GM23338 (cell line): ENCODE measurements at regions not wholly inside any gene's neighbourhood (a gene's known extent, or its start where the extent isn't known, plus 50 kb on each side); places are given as distances from the start of the nearest gene placed in this dataset.

ENCODE experiments used
- ATAC-seq: fragments of 200-7000 bp; cut with Tn5 transposase; 3 replicates; pipeline ENCODE4 v1.9.1; 2020
- DNase-seq: peaks from one replicate; pipeline ENCODE4 v3.0.0-alpha.2; 2015; ENCODE audit warnings: low spot score
- H2AFZ ChIP-seq: fragments of 200-600 bp; sonication (generic); 2 replicates; pipeline ENCODE4 v1.8.0; 2016; ENCODE audit warnings: antibody characterized with exemption, mild to moderate bottlenecking, moderate library complexity
- H3F3A ChIP-seq: fragments of 200-600 bp; sonication (generic); replicated peaks from 2 replicates; pipeline ENCODE4 v1.8.0; 2017; ENCODE audit warnings: antibody characterized with exemption, mixed run types, low read depth
- H3K27ac ChIP-seq: fragments of 200-600 bp; sonication (generic); 2 replicates; pipeline ENCODE4 v1.6.1; 2016; ENCODE audit warnings: low read depth
- H3K27me3 ChIP-seq: fragments of 200-600 bp; sonication (generic); 2 replicates; pipeline ENCODE4 v1.8.0; 2016; ENCODE audit warnings: mild to moderate bottlenecking, mixed run types, moderate library complexity; ENCODE audit not compliant: insufficient read depth
- H3K36me3 ChIP-seq: fragments of 200-600 bp; sonication (generic); 2 replicates; pipeline ENCODE4 v1.8.0; 2016; ENCODE audit warnings: mild to moderate bottlenecking; ENCODE audit not compliant: insufficient read depth
- H3K4me1 ChIP-seq: fragments of 200-600 bp; sonication (generic); 2 replicates; pipeline ENCODE4 v1.8.0; 2016; ENCODE audit warnings: mild to moderate bottlenecking, moderate library complexity; ENCODE audit not compliant: insufficient read depth
- H3K4me2 ChIP-seq: fragments of 200-600 bp; sonication (generic); 2 replicates; pipeline ENCODE4 v1.7.1; 2017; ENCODE audit warnings: mixed run types
- H3K4me3 ChIP-seq: fragments of 200-600 bp; sonication (generic); 2 replicates; pipeline ENCODE4 v1.6.1; 2016; ENCODE audit warnings: mixed run types
- H3K79me2 ChIP-seq: fragments of 200-600 bp; sonication (generic); replicated peaks from 2 replicates; pipeline ENCODE4 v1.8.0; 2017; ENCODE audit warnings: mild to moderate bottlenecking; ENCODE audit not compliant: insufficient read depth
- H3K9me2 ChIP-seq: fragments of 200-600 bp; sonication (generic); 2 replicates; pipeline ENCODE4 v1.8.0; 2017; ENCODE audit not compliant: insufficient read depth
- H4K20me1 ChIP-seq: fragments of 200-600 bp; sonication (generic); replicated peaks from 2 replicates; pipeline ENCODE4 v1.8.0; 2017; ENCODE audit warnings: mild to moderate bottlenecking; ENCODE audit not compliant: insufficient read depth
- H3K27ac Mint-ChIP-seq: 2 replicates; pipeline ENCODE4 v1.8.0; 2020; ENCODE audit warnings: inconsistent platforms, mild to moderate bottlenecking, moderate library complexity, mixed read lengths
- H3K27me3 Mint-ChIP-seq: 3 replicates; pipeline ENCODE4 v1.8.0; 2022; ENCODE audit warnings: low read depth, mild to moderate bottlenecking, moderate library complexity, mixed read lengths, inconsistent platforms; ENCODE audit not compliant: insufficient read depth, poor library complexity
- H3K36me3 Mint-ChIP-seq: 3 replicates; pipeline ENCODE4 v1.8.0; 2021; ENCODE audit warnings: low read depth, mild to moderate bottlenecking, inconsistent platforms, moderate library complexity, mixed read lengths
- H3K4me1 Mint-ChIP-seq: 3 replicates; pipeline ENCODE4 v1.8.0; 2020; ENCODE audit warnings: mild to moderate bottlenecking, inconsistent platforms, mixed read lengths
- H3K4me3 Mint-ChIP-seq: 3 replicates; pipeline ENCODE4 v1.8.0; 2021; ENCODE audit warnings: moderate library complexity, mild to moderate bottlenecking, inconsistent platforms, mixed read lengths
- H3K9me3 Mint-ChIP-seq: 3 replicates; pipeline ENCODE4 v1.8.0; 2020; ENCODE audit warnings: moderate library complexity, mild to moderate bottlenecking, inconsistent platforms, mixed read lengths
- CREB1 ChIP-seq: fragments of 250-450 bp; sonication (Bioruptor Pico); IDR thresholded peaks from 2 replicates; pipeline ENCODE4 v1.5.0; 2020; ENCODE audit warnings: low read depth, mild to moderate bottlenecking, moderate library complexity
- EZH2 ChIP-seq: fragments of 200-600 bp; sonication (generic); IDR thresholded peaks from one replicate; pipeline ENCODE4 v1.8.0; 2017; ENCODE audit warnings: antibody characterized with exemption, mild to moderate bottlenecking, low read depth; ENCODE audit not compliant: unreplicated experiment
- EZH2phosphoT487 ChIP-seq: fragments of 200-600 bp; sonication (generic); IDR thresholded peaks from one replicate; pipeline ENCODE4 v1.8.1; 2018; ENCODE audit warnings: antibody characterized with exemption; ENCODE audit not compliant: unreplicated experiment
- JUNB ChIP-seq: IDR thresholded peaks from one replicate; pipeline ENCODE4 v1.6.1; 2016; ENCODE audit warnings: antibody characterized with exemption; ENCODE audit not compliant: unreplicated experiment
- NANOG ChIP-seq: IDR thresholded peaks from 2 replicates; pipeline ENCODE4 v1.6.1; 2016; ENCODE audit warnings: antibody characterized with exemption, borderline replicate concordance
- STAT1 ChIP-seq: IDR thresholded peaks from one replicate; pipeline ENCODE4 v1.6.1; 2016; ENCODE audit warnings: antibody characterized with exemption; ENCODE audit not compliant: unreplicated experiment
- ZNF114 ChIP-seq: fragments of 250-450 bp; sonication (Bioruptor Pico); IDR thresholded peaks from 2 replicates; pipeline ENCODE4 v1.5.0; 2020; ENCODE audit warnings: mild to moderate bottlenecking, moderate library complexity
- ZNF331 ChIP-seq: fragments of 250-450 bp; sonication (Bioruptor Pico); IDR thresholded peaks from 2 replicates; pipeline ENCODE4 v1.5.0; 2020; ENCODE audit warnings: low read depth, mild to moderate bottlenecking, moderate library complexity
- TF ChIP-seq, protein P1 (sequence below), 2 experiments: fragments of 200-600 bp in 1 of 2; sonication (generic) in 1 of 2; conservative IDR thresholded peaks; 2 replicates each; pipeline versions ENCODE4 v1.5.1 to v1.6.1; 2016 to 2017; ENCODE audit warnings: antibody characterized with exemption in 2 of 2, low read depth in 2 of 2, mild to moderate bottlenecking in 2 of 2, moderate library complexity in 1 of 2
- TF ChIP-seq, protein P2 (sequence below): fragments of 250-450 bp; sonication (Bioruptor Pico); IDR thresholded peaks from 2 replicates; pipeline ENCODE4 v1.5.0; 2020; ENCODE audit warnings: mild to moderate bottlenecking, moderate library complexity
- TF ChIP-seq, protein P3 (sequence below): IDR thresholded peaks from 2 replicates; pipeline ENCODE4 v1.6.1; 2016; ENCODE audit warnings: antibody characterized with exemption

DNA sequence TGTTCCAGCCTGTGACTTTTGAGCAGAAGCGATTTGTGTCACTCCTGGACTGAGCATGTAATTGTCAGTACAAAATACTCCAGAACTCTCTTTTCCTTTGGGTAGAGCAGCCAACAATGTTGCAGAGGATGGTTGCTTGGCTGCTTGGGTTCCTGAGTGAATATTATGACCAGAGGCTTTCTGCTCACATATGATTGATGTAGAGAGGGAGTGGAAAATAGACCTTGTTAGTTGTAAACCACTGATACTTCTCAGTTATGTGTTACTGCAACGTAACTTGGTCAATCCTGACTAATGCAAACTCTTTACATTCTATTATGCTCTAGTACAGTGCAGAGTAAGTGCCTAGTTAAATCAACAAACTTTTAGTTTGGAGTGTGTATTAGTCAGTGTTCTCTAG lies 322.6 kb upstream of the KCNH8 start:
- Histone ChIP-seq H3F3A (0 out of 2 replicates have a peak, but pooled peaks cover 4% of the 10 kb centered on the region), H3K4me2 (no peak overlapping the region), H2AFZ (no peak overlapping the region), H3K27ac (no peak overlapping the region), H3K27me3 (no peaks in the 10 kb centered on the region), H4K20me1 (no peaks in the 10 kb centered on the region), H3K79me2 (no peaks in the 10 kb centered on the region), H3K36me3 (no peaks in the 10 kb centered on the region), H3K4me1 (0 out of 2 replicates have a peak, but pooled peaks cover 5% of the 10 kb centered on the region), H3K4me3 (no peak overlapping the region), H3K9me2 (no peaks in the 10 kb centered on the region; the same call in 1 of the 2 replicates)
- no peaks in the 10 kb centered on the region for H3K4me1 Mint-ChIP-seq
- H3K36me3 Mint-ChIP-seq: no peaks in the 10 kb centered on the region
- no peaks in the 10 kb centered on the region for H3K27me3 Mint-ChIP-seq
- no peak overlapping the region for H3K27ac Mint-ChIP-seq
- no peak for TF ChIP-seq STAT1
- TF ChIP-seq, protein P1, sequence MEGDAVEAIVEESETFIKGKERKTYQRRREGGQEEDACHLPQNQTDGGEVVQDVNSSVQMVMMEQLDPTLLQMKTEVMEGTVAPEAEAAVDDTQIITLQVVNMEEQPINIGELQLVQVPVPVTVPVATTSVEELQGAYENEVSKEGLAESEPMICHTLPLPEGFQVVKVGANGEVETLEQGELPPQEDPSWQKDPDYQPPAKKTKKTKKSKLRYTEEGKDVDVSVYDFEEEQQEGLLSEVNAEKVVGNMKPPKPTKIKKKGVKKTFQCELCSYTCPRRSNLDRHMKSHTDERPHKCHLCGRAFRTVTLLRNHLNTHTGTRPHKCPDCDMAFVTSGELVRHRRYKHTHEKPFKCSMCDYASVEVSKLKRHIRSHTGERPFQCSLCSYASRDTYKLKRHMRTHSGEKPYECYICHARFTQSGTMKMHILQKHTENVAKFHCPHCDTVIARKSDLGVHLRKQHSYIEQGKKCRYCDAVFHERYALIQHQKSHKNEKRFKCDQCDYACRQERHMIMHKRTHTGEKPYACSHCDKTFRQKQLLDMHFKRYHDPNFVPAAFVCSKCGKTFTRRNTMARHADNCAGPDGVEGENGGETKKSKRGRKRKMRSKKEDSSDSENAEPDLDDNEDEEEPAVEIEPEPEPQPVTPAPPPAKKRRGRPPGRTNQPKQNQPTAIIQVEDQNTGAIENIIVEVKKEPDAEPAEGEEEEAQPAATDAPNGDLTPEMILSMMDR (conservative IDR thresholded peaks at IDR 0.05; ENCODE audit: low read depth in 2 of 2): no peak
- no peak for TF ChIP-seq CREB1 (CRISPR knock-in tag)
- no peak for TF ChIP-seq EZH2
- no peak for TF ChIP-seq NANOG
- no peak for TF ChIP-seq ZNF331
- H3K4me3 Mint-ChIP-seq: no peak overlapping the region
- DNase-seq: no peak
- no peaks in the 10 kb centered on the region for H3K9me3 Mint-ChIP-seq
- no peak for ATAC-seq

DNA sequence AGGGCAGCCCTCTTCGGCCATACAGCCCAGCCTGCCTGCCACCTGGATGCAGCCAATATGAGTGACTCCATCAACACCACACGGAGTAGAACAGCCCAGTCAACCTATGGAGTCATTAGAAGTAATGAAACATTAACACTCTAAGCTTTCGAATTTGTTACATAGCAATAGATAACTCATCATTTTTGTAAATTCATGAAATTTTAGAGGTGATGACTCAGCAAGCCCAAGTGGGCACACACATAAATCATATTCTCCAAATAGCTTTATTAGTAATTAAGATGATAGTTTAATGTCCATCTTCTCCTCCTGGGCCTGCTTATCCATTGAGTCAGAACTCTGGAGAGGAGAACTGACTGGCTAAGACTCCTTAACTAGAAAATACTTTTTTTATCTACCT lies 335.0 kb upstream of the KCNH8 start:
- H3K4me2 ChIP-seq: no peak overlapping the region
- H2AFZ ChIP-seq: no peak overlapping the region
- no peaks in the 10 kb centered on the region for H3K27me3 Mint-ChIP-seq
- H3K27ac ChIP-seq: no peak overlapping the region
- H4K20me1 ChIP-seq: no peaks in the 10 kb centered on the region
- no peak overlapping the region for H3K4me3 ChIP-seq
- no peak overlapping the region for H3K4me3 Mint-ChIP-seq
- H3K79me2 ChIP-seq: no peaks in the 10 kb centered on the region
- 0 out of 2 replicates have a peak, but pooled peaks cover 4% of the 10 kb centered on the region for H3K4me1 ChIP-seq
- H3K36me3 Mint-ChIP-seq: no peaks in the 10 kb centered on the region
- H3K36me3 ChIP-seq: no peaks in the 10 kb centered on the region
- DNase-seq: no peak
- no peaks in the 10 kb centered on the region for H3K27me3 ChIP-seq
- no peaks in the 10 kb centered on the region for H3K9me3 Mint-ChIP-seq
- no peaks in the 10 kb centered on the region for H3F3A ChIP-seq
- no peak overlapping the region for H3K27ac Mint-ChIP-seq
- no peak for ATAC-seq
- H3K9me2 ChIP-seq: 0 out of 2 replicates have a peak, but pooled peaks cover 2% of the 10 kb centered on the region
- peaks cover 6% of the 10 kb centered on the region; the same call in 1 of the 3 replicates for H3K4me1 Mint-ChIP-seq
- TF ChIP-seq ZNF114 (no peak), STAT1 (no peak), JUNB (no peak), EZH2 (no peak), CREB1 (CRISPR knock-in tag) (no peak), EZH2phosphoT487 (no peak), ZNF331 (no peak)
- TF ChIP-seq, protein P1 (conservative IDR thresholded peaks at IDR 0.05; ENCODE audit: low read depth in 2 of 2): no peak
- TF ChIP-seq, protein P2, sequence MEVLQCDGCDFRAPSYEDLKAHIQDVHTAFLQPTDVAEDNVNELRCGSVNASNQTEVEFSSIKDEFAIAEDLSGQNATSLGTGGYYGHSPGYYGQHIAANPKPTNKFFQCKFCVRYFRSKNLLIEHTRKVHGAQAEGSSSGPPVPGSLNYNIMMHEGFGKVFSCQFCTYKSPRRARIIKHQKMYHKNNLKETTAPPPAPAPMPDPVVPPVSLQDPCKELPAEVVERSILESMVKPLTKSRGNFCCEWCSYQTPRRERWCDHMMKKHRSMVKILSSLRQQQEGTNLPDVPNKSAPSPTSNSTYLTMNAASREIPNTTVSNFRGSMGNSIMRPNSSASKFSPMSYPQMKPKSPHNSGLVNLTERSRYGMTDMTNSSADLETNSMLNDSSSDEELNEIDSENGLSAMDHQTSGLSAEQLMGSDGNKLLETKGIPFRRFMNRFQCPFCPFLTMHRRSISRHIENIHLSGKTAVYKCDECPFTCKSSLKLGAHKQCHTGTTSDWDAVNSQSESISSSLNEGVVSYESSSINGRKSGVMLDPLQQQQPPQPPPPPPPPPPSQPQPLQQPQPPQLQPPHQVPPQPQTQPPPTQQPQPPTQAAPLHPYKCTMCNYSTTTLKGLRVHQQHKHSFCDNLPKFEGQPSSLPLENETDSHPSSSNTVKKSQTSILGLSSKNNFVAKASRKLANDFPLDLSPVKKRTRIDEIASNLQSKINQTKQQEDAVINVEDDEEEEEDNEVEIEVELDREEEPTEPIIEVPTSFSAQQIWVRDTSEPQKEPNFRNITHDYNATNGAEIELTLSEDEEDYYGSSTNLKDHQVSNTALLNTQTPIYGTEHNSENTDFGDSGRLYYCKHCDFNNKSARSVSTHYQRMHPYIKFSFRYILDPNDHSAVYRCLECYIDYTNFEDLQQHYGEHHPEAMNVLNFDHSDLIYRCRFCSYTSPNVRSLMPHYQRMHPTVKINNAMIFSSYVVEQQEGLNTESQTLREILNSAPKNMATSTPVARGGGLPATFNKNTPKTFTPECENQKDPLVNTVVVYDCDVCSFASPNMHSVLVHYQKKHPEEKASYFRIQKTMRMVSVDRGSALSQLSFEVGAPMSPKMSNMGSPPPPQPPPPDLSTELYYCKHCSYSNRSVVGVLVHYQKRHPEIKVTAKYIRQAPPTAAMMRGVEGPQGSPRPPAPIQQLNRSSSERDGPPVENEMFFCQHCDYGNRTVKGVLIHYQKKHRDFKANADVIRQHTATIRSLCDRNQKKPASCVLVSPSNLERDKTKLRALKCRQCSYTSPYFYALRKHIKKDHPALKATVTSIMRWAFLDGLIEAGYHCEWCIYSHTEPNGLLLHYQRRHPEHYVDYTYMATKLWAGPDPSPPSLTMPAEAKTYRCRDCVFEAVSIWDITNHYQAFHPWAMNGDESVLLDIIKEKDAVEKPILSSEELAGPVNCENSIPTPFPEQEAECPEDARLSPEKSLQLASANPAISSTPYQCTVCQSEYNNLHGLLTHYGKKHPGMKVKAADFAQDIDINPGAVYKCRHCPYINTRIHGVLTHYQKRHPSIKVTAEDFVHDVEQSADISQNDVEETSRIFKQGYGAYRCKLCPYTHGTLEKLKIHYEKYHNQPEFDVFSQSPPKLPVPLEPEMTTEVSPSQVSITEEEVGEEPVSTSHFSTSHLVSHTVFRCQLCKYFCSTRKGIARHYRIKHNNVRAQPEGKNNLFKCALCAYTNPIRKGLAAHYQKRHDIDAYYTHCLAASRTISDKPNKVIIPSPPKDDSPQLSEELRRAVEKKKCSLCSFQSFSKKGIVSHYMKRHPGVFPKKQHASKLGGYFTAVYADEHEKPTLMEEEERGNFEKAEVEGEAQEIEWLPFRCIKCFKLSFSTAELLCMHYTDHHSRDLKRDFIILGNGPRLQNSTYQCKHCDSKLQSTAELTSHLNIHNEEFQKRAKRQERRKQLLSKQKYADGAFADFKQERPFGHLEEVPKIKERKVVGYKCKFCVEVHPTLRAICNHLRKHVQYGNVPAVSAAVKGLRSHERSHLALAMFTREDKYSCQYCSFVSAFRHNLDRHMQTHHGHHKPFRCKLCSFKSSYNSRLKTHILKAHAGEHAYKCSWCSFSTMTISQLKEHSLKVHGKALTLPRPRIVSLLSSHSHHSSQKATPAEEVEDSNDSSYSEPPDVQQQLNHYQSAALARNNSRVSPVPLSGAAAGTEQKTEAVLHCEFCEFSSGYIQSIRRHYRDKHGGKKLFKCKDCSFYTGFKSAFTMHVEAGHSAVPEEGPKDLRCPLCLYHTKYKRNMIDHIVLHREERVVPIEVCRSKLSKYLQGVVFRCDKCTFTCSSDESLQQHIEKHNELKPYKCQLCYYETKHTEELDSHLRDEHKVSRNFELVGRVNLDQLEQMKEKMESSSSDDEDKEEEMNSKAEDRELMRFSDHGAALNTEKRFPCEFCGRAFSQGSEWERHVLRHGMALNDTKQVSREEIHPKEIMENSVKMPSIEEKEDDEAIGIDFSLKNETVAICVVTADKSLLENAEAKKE (CRISPR knock-in tag): no peak
- TF ChIP-seq, protein P3, sequence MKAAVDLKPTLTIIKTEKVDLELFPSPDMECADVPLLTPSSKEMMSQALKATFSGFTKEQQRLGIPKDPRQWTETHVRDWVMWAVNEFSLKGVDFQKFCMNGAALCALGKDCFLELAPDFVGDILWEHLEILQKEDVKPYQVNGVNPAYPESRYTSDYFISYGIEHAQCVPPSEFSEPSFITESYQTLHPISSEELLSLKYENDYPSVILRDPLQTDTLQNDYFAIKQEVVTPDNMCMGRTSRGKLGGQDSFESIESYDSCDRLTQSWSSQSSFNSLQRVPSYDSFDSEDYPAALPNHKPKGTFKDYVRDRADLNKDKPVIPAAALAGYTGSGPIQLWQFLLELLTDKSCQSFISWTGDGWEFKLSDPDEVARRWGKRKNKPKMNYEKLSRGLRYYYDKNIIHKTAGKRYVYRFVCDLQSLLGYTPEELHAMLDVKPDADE: no peak
